NT2/D1 (cell line): ENCODE measurements at regions not wholly inside any gene's neighbourhood (a gene's known extent, or its start where the extent isn't known, plus 50 kb on each side); places are given as distances from the start of the nearest gene placed in this dataset.

Experiments
- SUZ12 ChIP-seq: IDR thresholded peaks from 2 replicates; pipeline ENCODE4 v1.6.1; 2011; ENCODE audit not compliant: insufficient read length, insufficient read depth; ENCODE audit errors: extremely low read depth
- YY1 ChIP-seq: IDR thresholded peaks from 2 replicates; pipeline ENCODE4 v1.6.1; 2011; ENCODE audit not compliant: insufficient read length, insufficient read depth
- ZNF274 ChIP-seq: IDR thresholded peaks from 2 replicates; pipeline ENCODE4 v1.6.1; 2011; ENCODE audit warnings: mild to moderate bottlenecking, low read depth, low read length

DNA sequence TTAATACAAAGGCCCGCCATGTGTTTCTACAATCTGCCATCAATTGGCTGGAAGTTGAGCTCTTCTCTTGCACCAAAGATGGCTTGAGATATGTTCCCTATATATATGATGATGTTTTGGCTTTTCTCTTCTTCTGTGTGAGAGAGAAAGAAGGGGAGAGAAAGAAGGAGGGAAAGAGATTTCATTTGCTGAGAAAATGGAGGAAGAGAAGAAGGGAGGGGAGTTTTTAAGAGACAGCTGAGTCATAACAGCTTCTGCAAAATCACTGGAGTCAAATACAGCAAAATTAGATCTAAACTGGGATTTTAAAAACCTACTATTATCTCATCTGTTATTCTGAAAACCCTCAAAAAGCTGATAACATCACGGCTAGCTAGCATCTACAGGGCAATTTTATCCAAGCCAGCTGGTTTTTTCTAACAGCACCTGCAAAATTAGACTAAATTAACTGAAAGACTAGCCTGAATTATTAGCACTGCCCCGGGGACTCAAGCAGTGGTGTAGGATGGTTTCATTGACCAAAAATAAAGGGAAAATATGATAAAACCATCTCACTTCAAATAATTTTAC lies 647.6 kb upstream of the ACTRT1 start:
- TF ChIP-seq ZNF274 (no peak), SUZ12 (no peak), YY1 (no peak)
